AG04450 (cell line): ENCODE measurements at regions not wholly inside any gene's neighbourhood (a gene's known extent, or its start where the extent isn't known, plus 50 kb on each side); places are given as distances from the start of the nearest gene placed in this dataset.

Source experiments
- CTCF ChIA-PET: fragments of 300-600, 350-600 bp; formaldehyde crosslinking; extraction: SDS; loops from one replicate; lab custom pipeline; 2022; ENCODE audit warnings: antibody characterized with exemption, inconsistent platforms; lab: Charles Lee
- POLR2A ChIA-PET: fragments of 350-600 bp; formaldehyde crosslinking; extraction: SDS; loops from one replicate; lab custom pipeline; 2021; ENCODE audit warnings: antibody characterized with exemption, inconsistent platforms; lab: Yijun Ruan, JAX
- DNase-seq: peaks from one replicate; pipeline ENCODE4 v3.0.0-alpha.2; 2011; ENCODE audit warnings: low read depth, low spot score
- H3K27ac ChIP-seq: one replicate; pipeline ENCODE4 v1.5.1; 2012; ENCODE audit warnings: low read depth, low read length, control low read depth
- H3K27me3 ChIP-seq: one replicate; pipeline ENCODE4 v1.6.0; 2012; ENCODE audit warnings: low read length; ENCODE audit not compliant: control insufficient read depth, insufficient read depth
- H3K4me3 ChIP-seq: 2 replicates; pipeline ENCODE4 v1.5.1; 2011; ENCODE audit warnings: mild to moderate bottlenecking, low read depth, low read length, control low read depth
- H3K9me3 ChIP-seq: 2 replicates; pipeline ENCODE4 v1.5.1; 2012; ENCODE audit warnings: low read length; ENCODE audit not compliant: control insufficient read depth, insufficient read depth
- CTCF ChIP-seq: IDR thresholded peaks from 2 replicates; pipeline ENCODE4 v1.5.1; 2011; ENCODE audit warnings: low read depth, low read length, control low read depth, inconsistent platforms

DNA sequence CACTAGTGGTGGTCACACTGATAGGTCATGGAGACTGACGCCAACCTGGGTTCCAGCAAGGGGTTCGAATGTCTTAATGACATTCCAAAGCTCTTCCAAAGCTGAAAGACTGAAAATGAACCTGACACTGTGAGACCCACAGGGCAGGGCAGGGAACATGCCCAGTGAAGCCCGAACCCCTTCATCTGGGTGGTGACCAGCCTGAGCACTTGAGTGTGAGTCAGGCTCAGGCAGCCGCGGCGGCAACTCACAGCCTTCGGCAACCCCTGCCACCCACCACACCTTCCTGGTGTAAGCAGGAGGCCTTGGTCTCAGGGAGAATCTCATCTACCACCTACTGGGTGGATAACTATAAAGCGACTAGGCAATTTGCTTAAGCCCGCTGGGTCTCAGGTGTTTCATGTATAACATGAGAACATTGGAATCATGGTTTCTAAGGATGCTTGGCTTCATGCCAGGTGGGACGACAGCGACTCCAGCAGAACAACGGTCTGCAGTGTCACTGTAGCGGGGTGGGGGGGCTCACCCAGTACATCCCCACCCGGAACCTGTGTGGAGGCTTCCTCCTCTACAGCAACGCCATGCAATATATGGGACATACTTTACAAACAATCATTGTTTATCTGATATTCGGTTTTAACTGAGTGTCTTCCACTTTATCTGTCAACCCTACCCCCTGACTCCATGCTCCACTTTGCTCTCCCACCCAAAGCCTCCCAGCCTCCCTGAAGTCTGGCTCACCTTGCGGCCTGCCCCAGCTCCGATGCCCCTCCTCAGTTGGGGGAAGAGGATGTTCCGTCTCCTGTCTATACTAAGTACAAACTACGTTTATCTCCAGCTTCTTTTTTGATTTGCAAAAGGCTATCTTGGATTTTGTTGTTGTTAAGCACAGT is 125.0 kb upstream of the MEF2A start:
- no peaks in the 10 kb centered on the region for H3K9me3 ChIP-seq
- DNase-seq, result no peak
- TF ChIP-seq CTCF, result no peak
- no peak overlapping the region for H3K4me3 ChIP-seq
- no peaks in the 10 kb centered on the region for H3K27me3 ChIP-seq
- CTCF ChIA-PET, result interaction anchor here (0.7 to 3.0 kb wide), 3 partner anchors 32 to 264 kb away, joined by 3 to 19 read pairs (median 3); no protein-coding TSS in a partner anchor
- POLR2A ChIA-PET, result no interaction called here
- no peak overlapping the region for H3K27ac ChIP-seq

GRCh38 chr15:99441444-99441800 is 124.4 kb upstream of the MEF2A start:
- no peak overlapping the region for H3K4me3 ChIP-seq
- H3K27me3 ChIP-seq, result no peaks in the 10 kb centered on the region
- no peaks in the 10 kb centered on the region for H3K9me3 ChIP-seq
- POLR2A ChIA-PET, result no interaction called here
- H3K27ac ChIP-seq, result peak overlapping the region; percentile 81
- DNase-seq, result no peak
- TF ChIP-seq CTCF, result no peak
- CTCF ChIA-PET, result interaction anchor here (0.7 to 3.0 kb wide), 4 partner anchors 32 to 365 kb away, joined by 3 to 19 read pairs (median 3); no protein-coding TSS in a partner anchor

- no peak overlapping the region for H3K4me3 ChIP-seq
- no peak for TF ChIP-seq CTCF
- ChIA-PET CTCF (interaction anchor here (0.7 to 3.0 kb wide), 5 partner anchors 14 to 365 kb away, joined by 3 to 19 read pairs (median 3); no protein-coding TSS in a partner anchor), POLR2A (interaction anchor here (0.6 kb wide), 1 partner anchor 43 kb away, joined by 3 read pairs; no protein-coding TSS in a partner anchor)
- no peak for DNase-seq
- no peaks in the 10 kb centered on the region for H3K27me3 ChIP-seq
- peaks cover 1% of the 10 kb centered on the region; the same call in 1 of the 2 replicates for H3K9me3 ChIP-seq
- H3K27ac ChIP-seq, result peak overlapping the region; percentile 81
Observed at GRCh38 chr15:99441871-99442251, 123.9 kb upstream of the MEF2A start.

DNA sequence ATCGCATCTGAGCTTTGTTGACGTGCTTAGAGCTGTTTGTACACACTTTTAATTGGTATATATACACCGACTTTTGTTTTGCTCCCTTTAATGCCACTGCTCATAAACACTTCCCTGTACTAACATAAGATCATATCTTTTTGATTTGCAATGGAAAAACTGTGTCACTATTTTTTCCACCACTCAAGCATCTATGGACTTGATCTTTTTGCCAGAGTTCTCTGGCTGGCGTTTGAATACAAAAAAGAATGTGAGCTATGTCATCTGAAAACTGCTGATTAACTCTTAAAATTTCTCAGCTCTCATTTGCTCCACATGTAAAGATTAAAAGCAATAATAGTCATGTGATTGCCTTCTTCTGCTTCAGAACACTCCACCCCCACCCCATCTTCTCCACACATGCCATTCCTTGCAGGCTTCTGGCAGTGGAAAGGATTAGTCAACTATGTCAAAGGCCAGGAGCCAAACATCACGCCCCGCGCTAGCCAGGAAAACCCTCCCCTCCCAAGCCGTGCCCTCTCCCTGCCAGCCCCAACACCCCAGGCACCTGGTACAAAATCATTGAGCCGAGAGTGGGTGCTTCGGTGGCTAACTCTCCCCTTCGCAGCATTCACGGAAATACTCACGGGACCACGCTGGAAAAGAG is 123.4 kb upstream of the MEF2A start:
- DNase-seq, result peak; percentile 67
- CTCF ChIA-PET, result interaction anchor here (0.9 to 3.0 kb wide), 4 partner anchors 14 to 366 kb away, joined by 3 to 19 read pairs (median 3); no protein-coding TSS in a partner anchor

More for the DNA sequence above, 123.4 kb upstream of the MEF2A start:
- Histone ChIP-seq H3K27me3 (no peaks in the 10 kb centered on the region), H3K27ac (peak overlapping the region; percentile 81), H3K4me3 (no peak overlapping the region), H3K9me3 (peaks cover 4% of the 10 kb centered on the region; the same call in 1 of the 2 replicates)
- POLR2A ChIA-PET, result interaction anchor here (0.6 kb wide), 1 partner anchor 43 kb away, joined by 3 read pairs; no protein-coding TSS in a partner anchor
- no peak for TF ChIP-seq CTCF
